ENCODE measurements at regions not wholly inside any gene's neighbourhood (a gene's known extent, or its start where the extent isn't known, plus 50 kb on each side); places are given as distances from the start of the nearest gene placed in this dataset.

DNA sequence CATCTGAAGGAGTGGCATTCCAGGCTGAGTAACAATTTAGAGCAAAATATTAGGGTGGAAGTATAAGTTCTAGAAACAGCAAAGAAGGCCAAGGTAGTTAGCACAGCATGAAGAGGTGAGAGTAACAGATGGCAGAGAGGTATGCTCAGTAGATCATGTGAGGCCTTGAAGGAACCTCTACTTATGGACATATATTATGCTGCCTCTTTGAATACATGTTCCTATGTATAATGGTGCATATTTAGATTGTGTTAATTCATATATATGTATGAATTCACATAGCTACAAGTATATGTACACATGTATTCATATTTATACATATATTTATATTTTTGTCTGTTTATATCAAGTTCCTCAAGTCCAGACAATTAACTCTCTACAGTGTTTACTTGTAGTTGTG lies 355.2 kb downstream of the KCTD8 start:
- intact Hi-C loops (cut with micrococcal nuclease; ENCODE audit: unreplicated experiment) (no loop called here), in situ Hi-C loops (cut with MboI) (no loop called here)
- DNase-seq (ENCODE audit: low read depth, low spot score) (no peak), FAIRE-seq (no peak), ATAC-seq (no peak)
- TF ChIP-seq BACH1 (IDR thresholded peaks at IDR 0.05; ENCODE audit: borderline replicate concordance) = no peak
- TF ChIP-seq, protein P1, sequence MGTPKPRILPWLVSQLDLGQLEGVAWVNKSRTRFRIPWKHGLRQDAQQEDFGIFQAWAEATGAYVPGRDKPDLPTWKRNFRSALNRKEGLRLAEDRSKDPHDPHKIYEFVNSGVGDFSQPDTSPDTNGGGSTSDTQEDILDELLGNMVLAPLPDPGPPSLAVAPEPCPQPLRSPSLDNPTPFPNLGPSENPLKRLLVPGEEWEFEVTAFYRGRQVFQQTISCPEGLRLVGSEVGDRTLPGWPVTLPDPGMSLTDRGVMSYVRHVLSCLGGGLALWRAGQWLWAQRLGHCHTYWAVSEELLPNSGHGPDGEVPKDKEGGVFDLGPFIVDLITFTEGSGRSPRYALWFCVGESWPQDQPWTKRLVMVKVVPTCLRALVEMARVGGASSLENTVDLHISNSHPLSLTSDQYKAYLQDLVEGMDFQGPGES (IDR thresholded peaks at IDR 0.05) = no peak
- TF ChIP-seq TCF7 (IDR thresholded peaks at IDR 0.05; ENCODE audit: borderline replicate concordance) = no peak
- TF ChIP-seq WRNIP1 (IDR thresholded peaks at IDR 0.05; ENCODE audit: borderline replicate concordance, low read depth, low read length) = no peak
- no peak for TF ChIP-seq SMC3 (IDR thresholded peaks at IDR 0.05; ENCODE audit: borderline replicate concordance, low read length)
- no peak for TF ChIP-seq NBN (IDR thresholded peaks at IDR 0.05)
- no peak for TF ChIP-seq CHD4 (IDR thresholded peaks at IDR 0.05)
- no peak for TF ChIP-seq RUNX3 (IDR thresholded peaks at IDR 0.05; ENCODE audit: low read length)
- no peak for TF ChIP-seq CHD2 (IDR thresholded peaks at IDR 0.05; ENCODE audit: borderline replicate concordance, low read depth, low read length)
- no peak for TF ChIP-seq HSF1 (IDR thresholded peaks at IDR 0.05; ENCODE audit: low read depth, low read length)
- no peak for TF ChIP-seq ZNF384 (IDR thresholded peaks at IDR 0.05; ENCODE audit: borderline replicate concordance, low read depth, low read length)
- no peak for TF ChIP-seq YBX1 (IDR thresholded peaks at IDR 0.05)
- no peak for TF ChIP-seq BMI1 (IDR thresholded peaks at IDR 0.05; ENCODE audit: borderline replicate concordance)
- no peak for TF ChIP-seq SUPT20H (IDR thresholded peaks at IDR 0.05; ENCODE audit: borderline replicate concordance, control insufficient read depth, low read depth, low read length)
- Histone ChIP-seq H3K27ac (ENCODE audit: control insufficient read depth, insufficient read depth) (no peak overlapping the region), H3K9ac (ENCODE audit: control insufficient read depth, insufficient read depth, low read length) (no peak overlapping the region), H3K79me2 (ENCODE audit: control insufficient read depth, insufficient read depth, low read length) (no peaks in the 10 kb centered on the region), H3K4me3 (no peak overlapping the region), H3K4me2 (ENCODE audit: control insufficient read depth, insufficient read depth) (no peak overlapping the region), H4K20me1 (ENCODE audit: control insufficient read depth, insufficient read depth) (no peaks in the 10 kb centered on the region), H3K36me3 (ENCODE audit: control insufficient read depth in 2 of 2, insufficient read depth in 2 of 2, low read length in 1 of 2) (no peaks in the 10 kb centered on the region), H3K9me3 (replicated peaks; ENCODE audit: control insufficient read depth, insufficient read depth, low read length) (no peaks in the 10 kb centered on the region), H3K27me3 (replicated peaks in 1 of 2; ENCODE audit: control insufficient read depth in 2 of 2, insufficient read depth in 2 of 2, low read length in 1 of 2) (no peaks in the 10 kb centered on the region), H3K4me1 (ENCODE audit: control insufficient read depth, insufficient read depth, low read length) (no peaks in the 10 kb centered on the region), H2AFZ (ENCODE audit: control insufficient read depth, low read depth, low read length) (no peak overlapping the region)
- CTCF ChIA-PET = no interaction called here
- BruUV-seq (replicated peaks) = no TSS peak
- POLR2A ChIA-PET = no interaction called here
- SMC1A ChIA-PET (ENCODE audit: uncharacterized antibody, unreplicated experiment) = no interaction called here
- RAD21 ChIA-PET (ENCODE audit: unreplicated experiment) = no interaction called here

Data from GM12878 (cell line).